NB4 (cell line): ENCODE measurements at regions not wholly inside any gene's neighbourhood (a gene's known extent, or its start where the extent isn't known, plus 50 kb on each side); places are given as distances from the start of the nearest gene placed in this dataset.

Experiments
- CTCF ChIP-seq: IDR thresholded peaks from one replicate; pipeline ENCODE4 v1.5.1; 2012; ENCODE audit warnings: low read depth, low read length
- POLR2A ChIP-seq: IDR thresholded peaks from 2 replicates; pipeline ENCODE4 v1.6.1; 2011; ENCODE audit warnings: mild to moderate bottlenecking; ENCODE audit not compliant: insufficient read length; ENCODE audit errors: extremely low read depth

DNA sequence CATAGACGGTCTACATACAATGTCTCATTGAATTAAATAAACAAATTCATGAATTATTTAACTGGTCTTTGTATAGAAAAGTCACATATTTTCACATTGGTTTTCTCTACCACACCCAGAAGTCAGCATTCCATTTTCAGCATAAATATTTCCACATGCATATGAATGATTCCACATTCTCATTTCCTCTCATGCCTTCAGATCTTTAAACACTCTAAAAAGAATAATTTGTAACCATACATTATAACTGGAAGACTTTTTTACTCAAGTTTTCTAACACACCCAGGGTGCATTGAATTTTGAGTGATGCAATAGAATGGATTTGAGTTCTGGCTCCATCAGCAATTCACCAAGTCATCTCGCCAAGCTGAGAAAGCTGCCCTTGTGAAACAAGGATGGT, 501.8 kb upstream of the TENM4 start:
- TF ChIP-seq POLR2A (no peak), CTCF (no peak)
